Endothelial cell of umbilical vein (primary cell): ENCODE measurements at regions not wholly inside any gene's neighbourhood (a gene's known extent, or its start where the extent isn't known, plus 50 kb on each side); places are given as distances from the start of the nearest gene placed in this dataset.

Experiments used
- BruUV-seq: library from RNA; stranded (reverse); fragments of 400-500 nt; replicated peaks from 2 replicates; lab custom pipeline; 2021; lab: Mats Ljungman, UMichigan
- CTCF ChIA-PET: fragments of 300-600, 350-600 bp; sonication (Branson Sonifier 250); formaldehyde crosslinking; loops from one replicate; lab custom pipeline; 2021; ENCODE audit warnings: antibody characterized with exemption, inconsistent platforms; lab: Charles Lee
- POLR2A ChIA-PET: fragments of 300-600, 350-600 bp; sonication (Branson Sonifier 250); formaldehyde crosslinking; loops from one replicate; lab custom pipeline; 2021; ENCODE audit warnings: antibody characterized with exemption, inconsistent platforms; lab: Charles Lee
- DNase-seq: peaks from one replicate; pipeline ENCODE4 v3.0.0-alpha.2; 2011; ENCODE audit warnings: low read depth, low spot score
- FAIRE-seq: peaks from 2 replicates; lab custom pipeline; 2011; peaks lifted over from hg19 to GRCh38; lab: Jason Lieb, UNC
- H2AFZ ChIP-seq: 2 replicates; pipeline ENCODE4 v1.6.0; 2012; ENCODE audit warnings: low read depth, low read length, control low read depth, inconsistent platforms
- H3K27ac ChIP-seq: 2 replicates; pipeline ENCODE4 v1.5.1; 2011; ENCODE audit warnings: low read depth, mild to moderate bottlenecking, control low read depth, low read length, moderate library complexity; ENCODE audit not compliant: insufficient read depth
- H3K27me3 ChIP-seq, 2 experiments: 2 replicates each; pipeline versions ENCODE4 v1.6.0 to v1.6.1; 2011; ENCODE audit warnings: low read length in 2 of 2, mixed read lengths in 1 of 2; ENCODE audit not compliant: control insufficient read depth in 2 of 2, insufficient read depth in 2 of 2
- H3K36me3 ChIP-seq, 2 experiments: 2 replicates in 1 of 2; 3 replicates in 1 of 2; pipeline ENCODE4 v1.5.1; 2011; ENCODE audit warnings: low read length in 2 of 2, mild to moderate bottlenecking in 1 of 2, moderate library complexity in 1 of 2; ENCODE audit not compliant: control insufficient read depth in 2 of 2, insufficient read depth in 2 of 2; ENCODE audit errors: extremely low read depth in 1 of 2
- H3K4me1 ChIP-seq: 3 replicates; pipeline ENCODE4 v1.5.1; 2011; ENCODE audit warnings: mild to moderate bottlenecking, low read length; ENCODE audit not compliant: control insufficient read depth, insufficient read depth; ENCODE audit errors: extremely low read depth
- H3K4me2 ChIP-seq: 2 replicates; pipeline ENCODE4 v1.6.1; 2011; ENCODE audit warnings: low read length, control low read depth, mixed read lengths; ENCODE audit not compliant: insufficient read depth
- H3K4me3 ChIP-seq, 3 experiments: fragments of 200-600 bp in 1 of 3; sonication (generic), shearing (Covaris generic) in 1 of 3; replicated peaks in 1 of 3; 2 replicates each; pipeline ENCODE4 v1.5.1; 2011 to 2016; ENCODE audit warnings: control low read depth in 3 of 3, low read length in 3 of 3, mild to moderate bottlenecking in 2 of 3, inconsistent platforms in 1 of 3, low read depth in 1 of 3, moderate library complexity in 1 of 3; ENCODE audit not compliant: insufficient read depth in 1 of 3
- H3K79me2 ChIP-seq: 2 replicates; pipeline ENCODE4 v1.6.0; 2012; ENCODE audit warnings: low read length, inconsistent platforms; ENCODE audit not compliant: control insufficient read depth, insufficient read depth
- H3K9ac ChIP-seq: replicated peaks from 2 replicates; pipeline ENCODE3; 2011; ENCODE audit warnings: low read length, control low read depth; ENCODE audit not compliant: insufficient read depth; ENCODE audit errors: extremely low read depth
- H3K9me1 ChIP-seq: replicated peaks from 3 replicates; pipeline ENCODE4 v1.6.0; 2011; ENCODE audit warnings: mild to moderate bottlenecking, low read length; ENCODE audit not compliant: control insufficient read depth, insufficient read depth; ENCODE audit errors: extremely low read depth
- H3K9me3 ChIP-seq: replicated peaks from 2 replicates; pipeline ENCODE4 v1.5.1; 2012; ENCODE audit warnings: low read length, inconsistent platforms; ENCODE audit not compliant: control insufficient read depth, insufficient read depth
- H4K20me1 ChIP-seq: replicated peaks from 2 replicates; pipeline ENCODE3; 2011; ENCODE audit warnings: mild to moderate bottlenecking, low read length; ENCODE audit not compliant: control insufficient read depth, insufficient read depth; ENCODE audit errors: extremely low read depth
- CTCF ChIP-seq, 2 donors: IDR thresholded peaks; 1 replicate in 1 of 2; 2 replicates in 1 of 2; pipeline ENCODE4 v1.5.1; 2011; ENCODE audit warnings: low read length in 2 of 2, mild to moderate bottlenecking in 2 of 2, moderate library complexity in 2 of 2, control low read depth in 1 of 2, inconsistent platforms in 1 of 2, low read depth in 1 of 2; ENCODE audit not compliant: insufficient read depth in 1 of 2; ENCODE audit errors: extremely low read depth in 1 of 2
- EZH2 ChIP-seq: IDR thresholded peaks from 2 replicates; pipeline ENCODE4 v1.6.1; 2012; ENCODE audit warnings: borderline replicate concordance, low read depth, mild to moderate bottlenecking, moderate library complexity, low read length, inconsistent platforms; ENCODE audit not compliant: severe bottlenecking
- FOS ChIP-seq: IDR thresholded peaks from 2 replicates; pipeline ENCODE4 v1.6.1; 2011; ENCODE audit warnings: mild to moderate bottlenecking, low read length, moderate library complexity, borderline replicate concordance; ENCODE audit not compliant: insufficient read depth
- GATA2 ChIP-seq: IDR thresholded peaks from 2 replicates; pipeline ENCODE4 v1.7.0; 2011; ENCODE audit warnings: low read depth, mild to moderate bottlenecking, moderate library complexity, mixed read lengths, low read length; ENCODE audit not compliant: insufficient read length, insufficient read depth
- JUN ChIP-seq: IDR thresholded peaks from 2 replicates; pipeline ENCODE4 v1.6.1; 2011; ENCODE audit warnings: borderline replicate concordance, low read depth; ENCODE audit not compliant: insufficient read length, insufficient read depth
- MYC ChIP-seq: IDR thresholded peaks from one replicate; pipeline ENCODE4 v1.6.1; 2011; ENCODE audit warnings: mild to moderate bottlenecking, low read depth, low read length
- POLR2A ChIP-seq: IDR thresholded peaks from 2 replicates; pipeline ENCODE4 v1.6.1; 2012; ENCODE audit warnings: low read depth, mild to moderate bottlenecking, control low read depth, low read length
- POLR2AphosphoS5 ChIP-seq: IDR thresholded peaks from 2 replicates; pipeline ENCODE4 v1.6.1; 2012; ENCODE audit warnings: low read depth, mild to moderate bottlenecking, control low read depth, low read length, moderate library complexity; ENCODE audit not compliant: insufficient read depth
- dilution Hi-C: fragments of 300-500 bp; cut with MboI; formaldehyde crosslinking; loops from one replicate; pipeline ENCODE4 v1.15.0; 2019; ENCODE audit warnings: low sequenced_read_pairs; ENCODE audit not compliant: extremely low pct_ligation_motif_present
- intact Hi-C: fragments of 100-400 bp; cut with micrococcal nuclease; formaldehyde crosslinking; loops from one replicate; pipeline ENCODE4 v1.10.0; 2022
- TF ChIP-seq, protein P1 (sequence below): IDR thresholded peaks from 2 replicates; pipeline ENCODE4 v1.6.1; 2011; ENCODE audit not compliant: insufficient read depth, insufficient read length

DNA sequence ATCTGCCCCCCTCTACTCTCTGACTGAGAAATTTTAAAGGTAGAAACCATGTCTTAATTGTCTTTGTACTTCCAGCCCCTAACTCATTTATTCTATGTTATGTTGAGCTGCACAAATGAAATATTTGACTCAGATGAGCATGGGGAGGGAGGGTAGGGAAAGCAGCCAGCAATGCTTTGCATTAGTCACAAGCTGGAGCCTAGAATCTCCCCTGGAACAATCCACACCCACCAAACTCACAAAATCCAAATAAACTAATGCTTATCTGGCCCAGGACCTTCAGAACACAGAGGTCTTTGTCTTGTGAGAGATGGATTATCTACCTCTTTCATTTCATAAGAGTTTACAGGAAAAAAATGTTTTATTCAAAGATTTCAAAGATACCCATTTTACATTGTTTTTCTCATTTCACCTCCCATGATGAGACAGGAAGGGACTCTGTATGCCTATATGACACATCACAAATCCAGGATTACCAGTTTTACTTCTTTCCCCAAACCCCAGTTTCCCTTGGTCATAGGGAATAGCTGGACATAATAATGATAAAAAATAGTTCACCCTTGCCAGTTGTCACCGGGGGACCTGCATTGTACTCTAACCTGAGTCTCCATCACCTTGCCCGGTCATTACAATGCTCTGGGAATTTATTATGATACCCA, 466.9 kb downstream of the KIF16B start:
- Histone ChIP-seq H3K36me3 (no peaks in the 10 kb centered on the region), H3K4me2 (no peak overlapping the region), H4K20me1 (no peaks in the 10 kb centered on the region), H3K4me1 (no peaks in the 10 kb centered on the region), H3K27ac (no peak overlapping the region), H3K9me1 (no peaks in the 10 kb centered on the region), H3K9me3 (peaks cover 2% of the 10 kb centered on the region), H3K4me3 (no peak overlapping the region), H2AFZ (no peak overlapping the region), H3K9ac (no peak overlapping the region), H3K27me3 (no peaks in the 10 kb centered on the region), H3K79me2 (no peaks in the 10 kb centered on the region)
- TF ChIP-seq, protein P1, sequence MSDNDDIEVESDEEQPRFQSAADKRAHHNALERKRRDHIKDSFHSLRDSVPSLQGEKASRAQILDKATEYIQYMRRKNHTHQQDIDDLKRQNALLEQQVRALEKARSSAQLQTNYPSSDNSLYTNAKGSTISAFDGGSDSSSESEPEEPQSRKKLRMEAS: no peak
- TF ChIP-seq POLR2A: no peak
- no peak for TF ChIP-seq JUN
- TF ChIP-seq EZH2: no peak
- TF ChIP-seq GATA2: no peak
- TF ChIP-seq MYC: no peak
- TF ChIP-seq FOS: no peak
- TF ChIP-seq CTCF (IDR thresholded peaks at IDR 0.05; ENCODE audit: extremely low read depth in 1 of 2, insufficient read depth in 1 of 2, low read depth in 1 of 2, low read length in 2 of 2): no peak
- no peak for TF ChIP-seq POLR2AphosphoS5
- dilution Hi-C loops (no loop called here), intact Hi-C loops (no loop called here)
- CTCF ChIA-PET: no interaction called here
- no peak for DNase-seq
- no TSS peak for BruUV-seq
- no peak for FAIRE-seq
- POLR2A ChIA-PET: no interaction called here
